ENCODE measurements at regions not wholly inside any gene's neighbourhood (a gene's known extent, or its start where the extent isn't known, plus 50 kb on each side); places are given as distances from the start of the nearest gene placed in this dataset.

- no peak for TF ChIP-seq ZBTB7A (IDR thresholded peaks at IDR 0.05; ENCODE audit: low read depth)
- no peak for TF ChIP-seq RAD21 (IDR thresholded peaks at IDR 0.05; ENCODE audit: low read depth)
- no peak for TF ChIP-seq TCF12 (IDR thresholded peaks at IDR 0.05; ENCODE audit: low read depth)
- TF ChIP-seq, protein P1, sequence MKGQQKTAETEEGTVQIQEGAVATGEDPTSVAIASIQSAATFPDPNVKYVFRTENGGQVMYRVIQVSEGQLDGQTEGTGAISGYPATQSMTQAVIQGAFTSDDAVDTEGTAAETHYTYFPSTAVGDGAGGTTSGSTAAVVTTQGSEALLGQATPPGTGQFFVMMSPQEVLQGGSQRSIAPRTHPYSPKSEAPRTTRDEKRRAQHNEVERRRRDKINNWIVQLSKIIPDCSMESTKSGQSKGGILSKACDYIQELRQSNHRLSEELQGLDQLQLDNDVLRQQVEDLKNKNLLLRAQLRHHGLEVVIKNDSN (IDR thresholded peaks at IDR 0.05) = no peak
- no peak for TF ChIP-seq YY1 (IDR thresholded peaks at IDR 0.05; ENCODE audit: low read depth)
- TF ChIP-seq, protein P2, sequence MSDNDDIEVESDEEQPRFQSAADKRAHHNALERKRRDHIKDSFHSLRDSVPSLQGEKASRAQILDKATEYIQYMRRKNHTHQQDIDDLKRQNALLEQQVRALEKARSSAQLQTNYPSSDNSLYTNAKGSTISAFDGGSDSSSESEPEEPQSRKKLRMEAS (IDR thresholded peaks at IDR 0.05) = no peak
- no peak for TF ChIP-seq TAF1 (IDR thresholded peaks at IDR 0.05; ENCODE audit: low read depth)
- TF ChIP-seq FOXM1 (IDR thresholded peaks at IDR 0.05; ENCODE audit: borderline replicate concordance, low read depth) = no peak
- TF ChIP-seq, protein P3, sequence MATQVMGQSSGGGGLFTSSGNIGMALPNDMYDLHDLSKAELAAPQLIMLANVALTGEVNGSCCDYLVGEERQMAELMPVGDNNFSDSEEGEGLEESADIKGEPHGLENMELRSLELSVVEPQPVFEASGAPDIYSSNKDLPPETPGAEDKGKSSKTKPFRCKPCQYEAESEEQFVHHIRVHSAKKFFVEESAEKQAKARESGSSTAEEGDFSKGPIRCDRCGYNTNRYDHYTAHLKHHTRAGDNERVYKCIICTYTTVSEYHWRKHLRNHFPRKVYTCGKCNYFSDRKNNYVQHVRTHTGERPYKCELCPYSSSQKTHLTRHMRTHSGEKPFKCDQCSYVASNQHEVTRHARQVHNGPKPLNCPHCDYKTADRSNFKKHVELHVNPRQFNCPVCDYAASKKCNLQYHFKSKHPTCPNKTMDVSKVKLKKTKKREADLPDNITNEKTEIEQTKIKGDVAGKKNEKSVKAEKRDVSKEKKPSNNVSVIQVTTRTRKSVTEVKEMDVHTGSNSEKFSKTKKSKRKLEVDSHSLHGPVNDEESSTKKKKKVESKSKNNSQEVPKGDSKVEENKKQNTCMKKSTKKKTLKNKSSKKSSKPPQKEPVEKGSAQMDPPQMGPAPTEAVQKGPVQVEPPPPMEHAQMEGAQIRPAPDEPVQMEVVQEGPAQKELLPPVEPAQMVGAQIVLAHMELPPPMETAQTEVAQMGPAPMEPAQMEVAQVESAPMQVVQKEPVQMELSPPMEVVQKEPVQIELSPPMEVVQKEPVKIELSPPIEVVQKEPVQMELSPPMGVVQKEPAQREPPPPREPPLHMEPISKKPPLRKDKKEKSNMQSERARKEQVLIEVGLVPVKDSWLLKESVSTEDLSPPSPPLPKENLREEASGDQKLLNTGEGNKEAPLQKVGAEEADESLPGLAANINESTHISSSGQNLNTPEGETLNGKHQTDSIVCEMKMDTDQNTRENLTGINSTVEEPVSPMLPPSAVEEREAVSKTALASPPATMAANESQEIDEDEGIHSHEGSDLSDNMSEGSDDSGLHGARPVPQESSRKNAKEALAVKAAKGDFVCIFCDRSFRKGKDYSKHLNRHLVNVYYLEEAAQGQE (IDR thresholded peaks at IDR 0.05; ENCODE audit: low read depth) = no peak
- no peak for TF ChIP-seq TEAD4 (IDR thresholded peaks at IDR 0.05)
- TF ChIP-seq NFIC (IDR thresholded peaks at IDR 0.05) = no peak
- no peak for TF ChIP-seq CREB1 (IDR thresholded peaks at IDR 0.05; ENCODE audit: low read depth)
- no peak for TF ChIP-seq EP300 (IDR thresholded peaks at IDR 0.05; ENCODE audit: borderline replicate concordance)
- no peak for TF ChIP-seq CEBPB (IDR thresholded peaks at IDR 0.05)
- no peak for TF ChIP-seq EGR1 (IDR thresholded peaks at IDR 0.05)
These were observed 93.9 kb downstream of the DUSP6 start for GRCh38 chr12:89258240-89258969.

- TF ChIP-seq EP300 (IDR thresholded peaks at IDR 0.05; ENCODE audit: borderline replicate concordance) (no peak), ZBTB7A (IDR thresholded peaks at IDR 0.05; ENCODE audit: low read depth) (no peak), EGR1 (IDR thresholded peaks at IDR 0.05) (no peak), TCF12 (IDR thresholded peaks at IDR 0.05; ENCODE audit: low read depth) (no peak), RAD21 (IDR thresholded peaks at IDR 0.05; ENCODE audit: low read depth) (no peak), TAF1 (IDR thresholded peaks at IDR 0.05; ENCODE audit: low read depth) (no peak), TEAD4 (IDR thresholded peaks at IDR 0.05) (no peak), FOXM1 (IDR thresholded peaks at IDR 0.05; ENCODE audit: borderline replicate concordance, low read depth) (no peak)
- TF ChIP-seq, protein P1 (IDR thresholded peaks at IDR 0.05) = no peak
- TF ChIP-seq, protein P3 (IDR thresholded peaks at IDR 0.05; ENCODE audit: low read depth) = no peak
- TF ChIP-seq, protein P2 (IDR thresholded peaks at IDR 0.05) = no peak
These were observed 95.0 kb downstream of the DUSP6 start for GRCh38 chr12:89257340-89257739.

GRCh38 chr12:89256060-89256459 lies 96.2 kb downstream of the DUSP6 start:
- TF ChIP-seq EGR1 (IDR thresholded peaks at IDR 0.05) (no peak), CREB1 (IDR thresholded peaks at IDR 0.05; ENCODE audit: low read depth) (no peak)
- TF ChIP-seq, protein P3 (IDR thresholded peaks at IDR 0.05; ENCODE audit: low read depth) = no peak

DNA sequence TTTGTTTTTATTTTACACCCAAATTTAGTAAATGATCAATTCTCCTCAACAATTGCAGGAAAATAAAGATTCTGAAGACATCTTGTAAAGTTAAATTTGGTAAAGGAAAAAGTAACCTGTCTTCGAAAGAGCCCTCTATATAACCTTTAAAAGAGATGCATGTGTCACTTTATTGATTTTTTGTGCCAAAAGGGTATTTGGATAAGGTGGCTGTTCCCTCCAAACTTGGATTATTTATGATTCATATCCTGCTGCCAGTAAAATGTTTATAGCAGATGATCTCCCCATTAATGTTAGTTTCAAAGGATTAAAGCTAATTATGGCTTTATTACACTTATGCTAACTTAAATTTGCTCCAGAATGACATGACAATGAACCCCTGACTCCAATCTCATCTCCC lies 98.8 kb downstream of the DUSP6 start:
- no peak for TF ChIP-seq EP300 (IDR thresholded peaks at IDR 0.05; ENCODE audit: borderline replicate concordance)
- no peak for TF ChIP-seq EGR1 (IDR thresholded peaks at IDR 0.05)
- TF ChIP-seq FOXM1 (IDR thresholded peaks at IDR 0.05; ENCODE audit: borderline replicate concordance, low read depth) = no peak
- TF ChIP-seq, protein P3 (IDR thresholded peaks at IDR 0.05; ENCODE audit: low read depth) = no peak
